Fibroblast of villous mesenchyme (primary cell): ENCODE measurements at regions not wholly inside any gene's neighbourhood (a gene's known extent, or its start where the extent isn't known, plus 50 kb on each side); places are given as distances from the start of the nearest gene placed in this dataset.

Experiments
- DNase-seq: peaks from one replicate; pipeline ENCODE4 v3.0.0-alpha.2; 2010; ENCODE audit warnings: low read depth
- H3K4me3 ChIP-seq: 2 replicates; pipeline ENCODE4 v1.5.1; 2011; ENCODE audit warnings: low read depth, mild to moderate bottlenecking, low read length
- TF ChIP-seq, protein P1 (sequence below): IDR thresholded peaks from 2 replicates; pipeline ENCODE4 v1.5.1; 2012; ENCODE audit warnings: low read depth, mild to moderate bottlenecking, low read length; ENCODE audit not compliant: insufficient read depth

DNA sequence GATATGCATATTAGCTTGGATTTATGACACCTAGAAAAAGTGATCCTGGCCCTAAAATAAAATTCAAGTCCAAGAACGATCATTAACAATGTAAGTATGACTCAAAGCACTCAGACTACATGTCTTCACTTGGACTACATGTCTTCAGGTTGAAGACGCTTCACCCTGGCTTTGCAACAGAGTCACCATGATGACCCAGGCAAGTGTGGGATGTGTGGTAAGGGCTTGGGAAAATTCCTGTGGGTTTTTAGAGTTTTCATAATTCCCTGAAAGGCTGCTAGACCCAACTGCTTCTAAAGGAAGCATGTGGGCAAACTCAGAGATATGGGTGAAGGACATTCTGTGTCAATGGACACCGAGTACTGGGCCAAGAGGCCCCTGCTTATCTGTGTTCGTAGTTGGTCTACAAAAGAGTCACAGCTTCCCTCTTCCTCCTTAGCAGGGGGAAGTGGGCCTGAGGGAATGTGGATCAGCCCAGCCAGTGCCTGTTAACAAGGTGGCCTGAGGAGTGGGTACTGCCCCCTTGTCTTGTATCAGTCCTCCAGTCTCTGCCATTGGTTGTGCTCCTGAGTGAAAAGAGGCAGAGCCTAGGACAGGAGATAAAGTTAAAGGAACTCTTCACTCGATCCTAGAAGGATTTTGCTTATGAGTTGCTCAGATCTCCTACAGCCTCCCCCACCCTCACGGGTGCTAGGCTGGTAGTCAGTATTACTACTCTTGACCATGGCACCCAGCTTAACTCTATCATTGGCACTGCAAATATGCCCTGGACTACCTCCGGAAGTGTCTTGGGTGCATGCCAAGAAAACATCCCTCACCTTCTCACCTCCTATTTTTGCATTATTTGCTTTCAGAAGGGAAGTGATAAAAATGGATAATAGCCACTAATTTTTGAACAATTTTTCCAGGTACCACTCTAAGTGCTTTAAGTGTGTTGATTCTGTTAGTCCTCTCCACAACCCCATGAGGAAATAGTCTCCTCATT is 406.3 kb downstream of the COG6 start:
- TF ChIP-seq, protein P1, sequence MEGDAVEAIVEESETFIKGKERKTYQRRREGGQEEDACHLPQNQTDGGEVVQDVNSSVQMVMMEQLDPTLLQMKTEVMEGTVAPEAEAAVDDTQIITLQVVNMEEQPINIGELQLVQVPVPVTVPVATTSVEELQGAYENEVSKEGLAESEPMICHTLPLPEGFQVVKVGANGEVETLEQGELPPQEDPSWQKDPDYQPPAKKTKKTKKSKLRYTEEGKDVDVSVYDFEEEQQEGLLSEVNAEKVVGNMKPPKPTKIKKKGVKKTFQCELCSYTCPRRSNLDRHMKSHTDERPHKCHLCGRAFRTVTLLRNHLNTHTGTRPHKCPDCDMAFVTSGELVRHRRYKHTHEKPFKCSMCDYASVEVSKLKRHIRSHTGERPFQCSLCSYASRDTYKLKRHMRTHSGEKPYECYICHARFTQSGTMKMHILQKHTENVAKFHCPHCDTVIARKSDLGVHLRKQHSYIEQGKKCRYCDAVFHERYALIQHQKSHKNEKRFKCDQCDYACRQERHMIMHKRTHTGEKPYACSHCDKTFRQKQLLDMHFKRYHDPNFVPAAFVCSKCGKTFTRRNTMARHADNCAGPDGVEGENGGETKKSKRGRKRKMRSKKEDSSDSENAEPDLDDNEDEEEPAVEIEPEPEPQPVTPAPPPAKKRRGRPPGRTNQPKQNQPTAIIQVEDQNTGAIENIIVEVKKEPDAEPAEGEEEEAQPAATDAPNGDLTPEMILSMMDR, result no peak
- peak; percentile 40 for DNase-seq
- H3K4me3 ChIP-seq, result no peak overlapping the region

DNA sequence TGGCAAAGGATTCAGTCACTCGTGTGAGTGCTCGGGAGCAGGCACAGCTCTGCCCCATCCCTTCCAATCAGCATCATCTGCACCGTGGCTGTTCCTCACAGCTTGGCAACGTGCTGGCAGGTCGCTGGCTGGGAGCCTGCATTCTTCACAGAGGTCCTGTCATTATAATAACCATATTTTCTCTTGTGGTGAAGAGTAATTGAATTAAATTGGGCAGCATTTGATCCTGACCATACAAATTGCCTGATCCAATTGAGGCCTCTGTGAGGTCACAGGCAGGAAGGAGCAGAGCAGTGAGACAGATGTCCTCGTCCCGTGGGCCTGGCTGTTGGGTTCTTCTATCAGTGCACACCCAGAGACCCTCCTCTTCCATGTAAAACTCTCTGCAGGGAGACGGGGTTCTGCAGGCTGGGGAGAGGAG is 407.8 kb downstream of the COG6 start:
- no peak for DNase-seq
- H3K4me3 ChIP-seq, result no peak overlapping the region
- TF ChIP-seq, protein P1, result no peak

DNA sequence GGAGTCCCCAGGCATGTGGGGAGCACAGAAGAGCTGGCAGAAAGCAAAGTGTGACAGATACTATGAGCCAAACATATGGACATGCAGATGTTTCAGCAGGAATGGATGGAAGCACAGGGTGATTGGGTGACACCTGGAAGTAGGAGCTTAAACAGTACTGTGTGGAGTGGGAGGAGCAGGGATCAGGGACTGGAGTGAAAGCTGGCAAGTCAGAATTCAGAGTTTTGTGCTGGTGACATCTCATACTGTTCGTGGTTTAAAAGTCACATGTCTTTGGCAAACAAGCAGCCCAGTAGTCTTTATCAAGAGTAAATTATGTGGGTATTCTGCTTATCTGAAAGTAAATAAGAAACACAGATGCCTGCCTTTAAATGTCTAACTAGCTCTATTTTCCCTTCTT is 408.2 kb downstream of the COG6 start:
- DNase-seq, result peak; percentile 3
- no peak overlapping the region for H3K4me3 ChIP-seq
- TF ChIP-seq, protein P1, result no peak

DNA sequence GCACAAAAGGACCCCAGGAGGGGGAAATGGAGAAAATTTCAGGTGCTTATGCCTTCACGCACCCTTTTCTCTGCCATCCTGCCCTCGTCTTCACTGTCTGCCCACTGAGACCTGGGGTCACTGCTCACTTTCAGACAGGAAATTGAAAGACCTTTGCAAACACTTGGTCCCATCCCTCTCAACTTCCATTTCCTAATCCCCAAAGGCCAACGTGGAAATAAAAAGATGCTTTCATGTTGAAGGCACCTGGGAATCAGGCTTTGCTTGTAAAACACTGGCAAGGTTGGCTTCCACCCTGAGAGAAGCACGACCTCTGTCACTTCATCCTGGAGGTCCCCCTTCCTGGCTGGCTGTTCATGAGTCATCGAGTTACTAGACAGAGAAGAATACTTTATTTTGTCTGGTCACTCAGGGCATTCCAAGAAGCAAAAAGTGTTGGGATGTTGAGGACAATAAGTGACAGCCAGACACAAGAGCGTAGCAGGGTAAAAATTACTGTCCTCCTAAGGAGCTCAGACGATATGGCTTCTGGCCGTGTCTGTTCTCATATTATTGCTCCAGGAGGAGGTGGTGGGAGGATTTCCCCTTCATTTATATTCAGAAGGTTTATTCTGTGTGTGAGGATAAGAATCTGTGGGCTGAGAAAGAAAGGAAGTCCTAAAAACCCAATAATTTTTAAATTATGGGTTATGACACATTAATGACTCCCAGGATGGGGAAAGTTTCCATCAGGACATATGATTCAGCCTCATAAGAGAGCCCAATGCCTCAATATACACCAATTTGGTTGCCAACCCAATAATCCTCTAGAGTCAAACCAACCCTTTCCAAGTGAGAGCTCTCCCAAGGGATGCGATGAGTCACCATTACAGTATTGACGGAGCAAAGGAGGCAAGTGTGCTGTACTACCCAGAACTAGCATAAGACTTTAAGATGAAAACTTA is 409.0 kb downstream of the COG6 start:
- H3K4me3 ChIP-seq, result no peak overlapping the region
- TF ChIP-seq, protein P1, result no peak
- peak; percentile 90 for DNase-seq

DNA sequence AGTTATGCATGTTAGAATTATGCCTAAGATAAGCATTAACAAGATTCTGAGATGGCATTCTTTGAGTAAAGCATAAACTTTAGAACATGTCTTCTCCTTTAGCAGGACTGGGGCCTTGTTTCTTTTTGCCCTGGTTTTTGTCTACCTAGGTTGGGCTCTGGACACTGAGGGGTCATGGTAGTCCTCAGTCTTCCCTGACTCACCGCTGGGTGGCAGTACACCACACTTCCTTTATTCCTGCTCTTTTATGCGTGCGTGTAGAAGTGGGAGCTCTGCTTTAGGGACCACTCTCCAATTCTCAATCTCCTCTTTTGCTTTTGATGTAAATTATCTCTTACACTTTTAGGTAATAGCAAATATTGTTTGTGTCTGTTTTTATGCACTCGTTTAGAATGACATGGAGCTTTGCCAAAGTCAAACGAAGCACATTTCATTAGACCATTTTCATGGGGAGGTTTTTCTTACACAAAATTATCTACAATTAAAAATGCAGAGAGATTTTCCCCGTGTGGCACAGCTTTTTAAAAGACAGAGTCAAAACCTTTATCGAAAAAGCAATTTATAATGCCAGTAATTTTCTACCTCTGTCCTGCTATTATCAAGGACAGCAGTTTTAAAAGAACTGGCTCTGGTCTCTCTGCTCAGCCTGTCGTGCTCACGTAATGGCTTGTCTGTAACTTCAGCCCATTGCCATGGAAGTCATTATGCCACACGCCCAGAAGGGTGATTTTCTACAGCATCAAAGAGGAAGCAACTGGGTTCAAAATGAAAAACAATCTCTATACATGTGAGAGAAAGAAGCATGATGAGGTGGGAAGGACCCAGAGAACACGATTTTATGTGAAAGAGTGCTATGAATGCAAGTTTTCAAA is 413.9 kb downstream of the COG6 start:
- TF ChIP-seq, protein P1, result peak; percentile 84
- no peak overlapping the region for H3K4me3 ChIP-seq

DNA sequence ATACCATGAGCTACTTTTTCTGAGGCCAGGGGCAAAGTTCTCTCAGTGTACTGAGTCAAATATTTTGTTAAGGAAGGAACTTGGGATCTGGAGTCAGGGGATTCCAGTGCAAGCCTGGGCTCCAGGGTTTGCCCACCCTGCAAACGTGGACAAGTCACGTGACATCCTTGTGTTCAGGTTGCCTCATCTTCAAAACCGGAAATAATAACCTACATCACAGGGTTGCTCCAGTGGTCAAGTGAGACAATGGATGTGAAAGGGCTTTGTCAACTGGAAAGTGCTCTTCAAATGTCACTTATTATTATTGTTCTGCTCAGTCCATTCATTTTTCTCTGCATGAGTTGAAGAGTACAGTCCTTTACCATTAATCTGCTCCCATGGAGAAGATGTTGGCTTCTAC is 414.9 kb downstream of the COG6 start:
- DNase-seq, result no peak
- H3K4me3 ChIP-seq, result no peak overlapping the region
- TF ChIP-seq, protein P1, result no peak

More for the DNA sequence above, 413.9 kb downstream of the COG6 start:
- DNase-seq, result peak; percentile 80
